ENCODE measurements at regions not wholly inside any gene's neighbourhood (a gene's known extent, or its start where the extent isn't known, plus 50 kb on each side); places are given as distances from the start of the nearest gene placed in this dataset.
"Not testable (repeated sequence)": the region's sequence is repeated elsewhere in the genome, so short reads cannot be mapped to it uniquely, and the experiment has no call there.

DNA sequence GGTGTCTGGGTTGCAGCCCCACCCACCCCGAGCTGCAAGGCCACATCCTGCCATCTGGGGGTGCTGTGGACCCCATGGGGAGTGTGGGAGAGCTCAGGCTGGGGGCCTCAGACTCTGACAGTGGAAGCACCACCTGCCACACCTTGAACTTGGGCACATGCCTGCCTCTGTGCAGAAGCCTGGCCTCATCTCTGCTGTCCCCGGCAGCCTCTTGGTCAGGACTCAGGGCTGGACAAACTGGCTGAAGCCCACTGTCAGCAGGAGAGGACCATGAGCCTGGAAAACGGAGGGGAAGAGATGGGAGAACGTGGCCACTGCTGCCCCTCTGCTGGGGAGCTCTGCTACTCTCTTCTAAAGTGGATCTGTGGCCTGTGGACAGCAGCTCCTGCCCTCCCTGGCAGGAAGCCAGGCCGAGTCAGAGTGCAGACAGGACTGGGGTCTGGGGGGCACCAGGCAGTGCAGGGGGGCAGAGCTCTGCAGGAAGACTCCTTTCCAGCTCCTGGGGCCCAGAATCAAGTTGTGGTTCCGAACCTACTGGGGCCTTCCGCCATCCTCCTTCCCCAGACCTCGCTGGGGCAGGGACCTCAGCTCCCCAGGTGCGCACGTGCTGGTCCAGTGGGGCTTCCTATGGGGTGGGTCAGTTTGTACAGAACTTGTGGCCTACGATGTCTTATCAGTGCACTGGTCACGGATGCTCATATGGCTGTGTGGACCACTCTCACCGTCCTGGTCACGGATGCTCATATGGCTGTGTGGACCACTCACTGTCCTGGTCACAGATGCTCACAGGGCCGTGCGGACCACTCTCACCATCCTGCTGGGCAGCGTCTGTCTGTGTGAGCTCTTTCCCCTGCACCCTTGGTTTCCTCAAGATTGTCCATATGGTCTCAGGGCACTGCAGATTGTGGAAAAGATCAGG lies 207.7 kb downstream of the LAT start:
- H3K4me3 ChIP-seq = no peak overlapping the region
- H3K27ac ChIP-seq = no peak overlapping the region
- H3K36me3 ChIP-seq = no peaks in the 10 kb centered on the region
- no peaks in the 10 kb centered on the region for H3K9me3 ChIP-seq
- no peaks in the 10 kb centered on the region for H3K27me3 ChIP-seq
- H3K4me1 ChIP-seq = no peaks in the 10 kb centered on the region
- peak in 2 of 3 donors; percentile 34 to 41 for DNase-seq
- TF ChIP-seq, protein P1, sequence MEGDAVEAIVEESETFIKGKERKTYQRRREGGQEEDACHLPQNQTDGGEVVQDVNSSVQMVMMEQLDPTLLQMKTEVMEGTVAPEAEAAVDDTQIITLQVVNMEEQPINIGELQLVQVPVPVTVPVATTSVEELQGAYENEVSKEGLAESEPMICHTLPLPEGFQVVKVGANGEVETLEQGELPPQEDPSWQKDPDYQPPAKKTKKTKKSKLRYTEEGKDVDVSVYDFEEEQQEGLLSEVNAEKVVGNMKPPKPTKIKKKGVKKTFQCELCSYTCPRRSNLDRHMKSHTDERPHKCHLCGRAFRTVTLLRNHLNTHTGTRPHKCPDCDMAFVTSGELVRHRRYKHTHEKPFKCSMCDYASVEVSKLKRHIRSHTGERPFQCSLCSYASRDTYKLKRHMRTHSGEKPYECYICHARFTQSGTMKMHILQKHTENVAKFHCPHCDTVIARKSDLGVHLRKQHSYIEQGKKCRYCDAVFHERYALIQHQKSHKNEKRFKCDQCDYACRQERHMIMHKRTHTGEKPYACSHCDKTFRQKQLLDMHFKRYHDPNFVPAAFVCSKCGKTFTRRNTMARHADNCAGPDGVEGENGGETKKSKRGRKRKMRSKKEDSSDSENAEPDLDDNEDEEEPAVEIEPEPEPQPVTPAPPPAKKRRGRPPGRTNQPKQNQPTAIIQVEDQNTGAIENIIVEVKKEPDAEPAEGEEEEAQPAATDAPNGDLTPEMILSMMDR (IDR thresholded peaks at IDR 0.05) = no peak
- no peak for TF ChIP-seq POLR2A (IDR thresholded peaks at IDR 0.05)

DNA sequence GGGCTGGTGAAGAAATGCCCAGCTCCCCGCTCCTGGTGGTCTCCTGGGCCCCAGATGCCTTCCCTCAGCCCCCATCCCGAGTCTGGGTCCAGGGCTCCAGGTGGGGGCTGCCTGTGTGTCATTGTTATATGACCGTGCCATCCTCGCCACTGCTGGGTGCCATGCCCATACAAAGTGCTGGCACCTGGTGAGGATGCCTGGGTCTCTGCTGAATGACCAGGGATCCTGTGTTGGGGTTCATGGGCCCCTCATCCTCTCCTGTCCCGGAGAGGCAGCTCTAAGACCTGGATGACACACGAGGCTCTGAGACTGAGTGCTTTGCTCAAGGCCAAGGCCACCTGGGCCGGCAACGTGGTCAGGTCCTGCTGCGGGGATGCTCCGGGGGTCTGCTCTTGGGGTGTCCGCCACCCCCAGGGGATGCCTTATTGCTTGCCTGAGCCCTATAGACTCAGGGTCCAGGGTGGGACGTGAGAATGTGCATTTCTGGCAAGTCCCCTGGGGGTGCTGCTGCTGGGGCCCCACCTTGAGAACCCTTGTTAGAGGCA lies 206.9 kb downstream of the LAT start:
- H3K36me3 ChIP-seq, H3K9me3 ChIP-seq, H3K27me3 ChIP-seq, H3K27ac ChIP-seq, H3K4me3 ChIP-seq, H3K4me1 ChIP-seq: not testable (repeated sequence)
- peak in 2 of 3 donors; percentile 20 to 22 for DNase-seq

DNA sequence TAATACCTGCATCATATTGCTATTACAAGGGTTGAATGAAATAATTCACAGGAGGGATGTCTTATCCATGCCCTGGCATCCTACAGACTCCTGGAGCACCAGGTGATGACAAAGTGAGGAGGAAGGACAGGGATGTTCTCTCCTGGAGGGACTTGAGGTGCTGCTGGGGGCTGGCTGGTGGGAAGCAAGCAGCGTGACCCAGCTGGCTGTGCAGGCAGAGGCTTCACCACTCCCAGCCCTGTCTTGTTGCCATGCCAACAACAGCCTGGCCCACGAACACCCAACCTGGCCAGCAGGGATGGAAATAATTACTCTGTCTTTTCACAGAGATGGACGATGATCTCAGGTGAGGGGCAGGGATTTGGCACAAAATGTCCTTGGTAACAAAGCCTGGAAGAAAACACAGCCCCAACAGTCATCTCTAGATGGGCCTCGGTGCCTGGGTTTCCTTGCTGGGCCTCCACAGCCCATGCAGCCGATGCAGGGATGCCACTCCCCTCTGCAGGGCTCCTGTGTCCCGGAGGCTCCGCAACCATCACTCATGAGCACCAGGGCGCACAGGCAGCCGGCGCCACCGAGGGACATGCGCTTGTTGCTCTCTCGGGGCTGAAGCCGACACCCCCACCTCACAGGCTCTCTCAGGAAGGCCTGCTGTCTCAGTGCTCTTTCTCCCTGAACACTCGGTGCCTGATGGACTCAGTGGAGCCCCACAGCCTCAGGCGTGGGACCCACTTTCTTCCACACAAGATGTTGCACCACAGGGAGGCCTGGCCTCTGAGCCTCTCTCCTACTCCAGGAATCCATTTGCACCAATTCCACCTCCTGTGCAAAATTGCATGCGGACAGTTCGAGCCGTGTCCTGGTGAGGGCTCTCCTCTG lies 205.9 kb downstream of the LAT start:
- not testable (repeated sequence) for H3K4me1 ChIP-seq, H3K27me3 ChIP-seq, H3K36me3 ChIP-seq, H3K9me3 ChIP-seq, H3K4me3 ChIP-seq, H3K27ac ChIP-seq
- peak in 2 of 3 donors; percentile 28 to 41 for DNase-seq

GRCh38 chr16:29188806-29189205 lies 204.0 kb downstream of the LAT start:
- peak in 2 of 3 donors; percentile 19 to 20 for DNase-seq
- H3K36me3 ChIP-seq, H3K9me3 ChIP-seq, H3K4me3 ChIP-seq, H3K4me1 ChIP-seq, H3K27ac ChIP-seq, H3K27me3 ChIP-seq: not testable (repeated sequence)

- H3K4me1 ChIP-seq, H3K27ac ChIP-seq, H3K4me3 ChIP-seq, H3K36me3 ChIP-seq, H3K27me3 ChIP-seq, H3K9me3 ChIP-seq: not testable (repeated sequence)
- DNase-seq = peak in 1 of 3 donors; percentile 41
These were observed 201.7 kb downstream of the LAT start for GRCh38 chr16:29186306-29187220.

GRCh38 chr16:29185872-29186271 lies 201.0 kb downstream of the LAT start:
- not testable (repeated sequence) for H3K36me3 ChIP-seq, H3K4me3 ChIP-seq, H3K9me3 ChIP-seq, H3K27me3 ChIP-seq, H3K27ac ChIP-seq, H3K4me1 ChIP-seq
- DNase-seq = peak in 1 of 3 donors; percentile 21

DNA sequence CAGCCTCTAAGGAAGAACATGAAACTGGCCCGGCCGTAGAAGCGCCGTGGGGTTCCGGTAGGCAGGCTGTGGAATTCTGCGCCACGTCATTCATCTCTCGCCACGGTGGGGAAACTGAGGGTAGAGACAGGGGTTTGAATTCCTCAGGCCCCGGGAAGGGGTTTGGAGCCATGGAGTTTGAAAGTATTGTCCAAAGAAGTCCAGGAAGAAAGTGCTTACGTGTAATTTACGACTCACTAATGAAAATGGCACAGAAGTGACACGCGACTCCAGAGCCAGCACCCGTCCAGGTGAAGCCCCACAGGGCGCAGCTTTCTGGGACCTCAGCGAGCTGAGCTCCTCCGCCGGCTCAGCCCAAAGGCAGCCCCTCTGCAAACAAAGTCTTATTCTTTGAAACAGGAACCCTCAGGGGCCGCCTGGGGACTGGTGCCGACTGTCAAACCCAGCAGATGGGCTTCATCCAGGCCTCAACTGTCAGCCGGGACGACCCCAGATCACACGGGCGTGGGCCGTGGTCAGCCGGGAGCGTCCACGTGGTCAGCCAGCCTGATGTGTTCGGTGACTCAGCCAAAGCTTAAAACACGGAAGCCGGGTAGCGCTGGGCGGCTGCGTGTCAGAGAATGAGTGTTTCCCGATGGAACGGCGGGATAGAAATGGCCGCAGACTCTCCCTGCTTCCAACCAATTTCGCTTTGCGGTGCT lies 200.0 kb downstream of the LAT start:
- H3K27ac ChIP-seq = peak overlapping the region in 1 of 4 donors; percentile 56
- peak in 1 of 3 donors; percentile 60 for DNase-seq
- H3K36me3 ChIP-seq, H3K27me3 ChIP-seq, H3K4me1 ChIP-seq, H3K9me3 ChIP-seq, H3K4me3 ChIP-seq: not testable (repeated sequence)

GRCh38 chr16:29182940-29183868 lies 198.4 kb downstream of the LAT start:
- H3K4me1 ChIP-seq, H3K36me3 ChIP-seq, H3K4me3 ChIP-seq, H3K9me3 ChIP-seq, H3K27ac ChIP-seq, H3K27me3 ChIP-seq: not testable (repeated sequence)
- peak in 1 of 3 donors; percentile 22 for DNase-seq
